Stimulated activated memory B cell treated with anti-CD40 and anti-IgM and Interleukin-4, amounts not matched to agents 10 μg/mL and 1 μg/mL and 100 μg/mL, for 72 hours (primary cell): ENCODE measurements at regions not wholly inside any gene's neighbourhood (a gene's known extent, or its start where the extent isn't known, plus 50 kb on each side); places are given as distances from the start of the nearest gene placed in this dataset.

ENCODE experiments used
- ATAC-seq: fragments of 150-1000 bp; cut with Tn5 transposase; 2 replicates; pipeline ENCODE4 v1.10.0; 2021
- H3K27ac Mint-ChIP-seq: one replicate; pipeline ENCODE4 v1.8.0; 2022; ENCODE audit warnings: mild to moderate bottlenecking, mixed read lengths
- H3K27me3 Mint-ChIP-seq: one replicate; pipeline ENCODE4 v1.8.0; 2022; ENCODE audit warnings: mixed read lengths
- H3K36me3 Mint-ChIP-seq: one replicate; pipeline ENCODE4 v1.8.0; 2022; ENCODE audit warnings: mixed read lengths
- H3K4me1 Mint-ChIP-seq: one replicate; pipeline ENCODE4 v1.8.0; 2022; ENCODE audit warnings: mixed read lengths
- H3K4me3 Mint-ChIP-seq: one replicate; pipeline ENCODE4 v1.8.0; 2022; ENCODE audit warnings: mild to moderate bottlenecking, moderate library complexity, mixed read lengths
- H3K9me3 Mint-ChIP-seq: one replicate; pipeline ENCODE4 v1.8.0; 2022; ENCODE audit warnings: mixed read lengths

DNA sequence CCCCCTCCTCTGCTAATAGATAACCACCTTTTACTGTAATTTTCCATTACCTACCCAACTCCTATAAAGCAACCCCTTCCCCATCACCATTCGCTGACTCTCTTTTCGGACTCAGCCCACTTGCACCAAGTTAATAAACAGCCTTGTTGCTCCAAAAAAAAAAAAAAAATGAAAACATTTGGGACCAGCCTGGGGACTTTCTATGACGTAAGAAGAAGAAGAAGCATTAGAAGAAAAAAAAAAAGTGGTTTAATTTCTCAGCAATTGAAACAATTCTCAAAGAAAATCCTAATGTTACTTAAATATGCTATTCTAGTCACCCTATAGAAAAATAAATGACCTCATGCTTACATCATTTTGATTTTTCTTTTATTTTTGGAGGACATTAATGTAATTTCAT, 301.5 kb upstream of the ANO3 start:
- no peaks in the 10 kb centered on the region for H3K27me3 Mint-ChIP-seq
- no peak overlapping the region for H3K27ac Mint-ChIP-seq
- H3K36me3 Mint-ChIP-seq, result no peaks in the 10 kb centered on the region
- no peaks in the 10 kb centered on the region for H3K4me1 Mint-ChIP-seq
- H3K9me3 Mint-ChIP-seq, result peaks cover 2% of the 10 kb centered on the region
- ATAC-seq, result no peak
- no peak overlapping the region for H3K4me3 Mint-ChIP-seq

- no peak overlapping the region for H3K27ac Mint-ChIP-seq
- no peaks in the 10 kb centered on the region for H3K4me1 Mint-ChIP-seq
- H3K27me3 Mint-ChIP-seq, result no peaks in the 10 kb centered on the region
- ATAC-seq, result no peak
- H3K9me3 Mint-ChIP-seq, result peaks cover 2% of the 10 kb centered on the region
- H3K36me3 Mint-ChIP-seq, result no peaks in the 10 kb centered on the region
- no peak overlapping the region for H3K4me3 Mint-ChIP-seq
Measured at GRCh38 chr11:26032241-26032640, 299.7 kb upstream of the ANO3 start.

GRCh38 chr11:26035696-26036095, 296.2 kb upstream of the ANO3 start:
- no peak for ATAC-seq
- no peak overlapping the region for H3K27ac Mint-ChIP-seq
- no peaks in the 10 kb centered on the region for H3K9me3 Mint-ChIP-seq
- H3K4me1 Mint-ChIP-seq, result peaks cover 10% of the 10 kb centered on the region
- H3K36me3 Mint-ChIP-seq, result no peaks in the 10 kb centered on the region
- no peak overlapping the region for H3K4me3 Mint-ChIP-seq
- no peaks in the 10 kb centered on the region for H3K27me3 Mint-ChIP-seq

GRCh38 chr11:26037716-26038115, 294.2 kb upstream of the ANO3 start:
- Mint-ChIP-seq H3K4me3 (no peak overlapping the region), H3K9me3 (no peaks in the 10 kb centered on the region), H3K4me1 (peaks cover 10% of the 10 kb centered on the region), H3K27ac (no peak overlapping the region), H3K27me3 (no peaks in the 10 kb centered on the region), H3K36me3 (no peaks in the 10 kb centered on the region)
- ATAC-seq, result no peak

- no peaks in the 10 kb centered on the region for H3K9me3 Mint-ChIP-seq
- no peaks in the 10 kb centered on the region for H3K27me3 Mint-ChIP-seq
- peaks cover 10% of the 10 kb centered on the region for H3K4me1 Mint-ChIP-seq
- ATAC-seq, result no peak
- no peak overlapping the region for H3K4me3 Mint-ChIP-seq
- no peaks in the 10 kb centered on the region for H3K36me3 Mint-ChIP-seq
- no peak overlapping the region for H3K27ac Mint-ChIP-seq
Measured at GRCh38 chr11:26040339-26040738, 291.6 kb upstream of the ANO3 start.

GRCh38 chr11:26042113-26042512, 289.8 kb upstream of the ANO3 start:
- Mint-ChIP-seq H3K4me3 (no peak overlapping the region), H3K4me1 (peaks cover 10% of the 10 kb centered on the region), H3K9me3 (no peaks in the 10 kb centered on the region), H3K36me3 (no peaks in the 10 kb centered on the region), H3K27ac (no peak overlapping the region), H3K27me3 (no peaks in the 10 kb centered on the region)
- no peak for ATAC-seq

- no peaks in the 10 kb centered on the region for H3K27me3 Mint-ChIP-seq
- ATAC-seq, result peak; percentile 60
- H3K4me1 Mint-ChIP-seq, result no peaks in the 10 kb centered on the region
- H3K27ac Mint-ChIP-seq, result no peak overlapping the region
- no peaks in the 10 kb centered on the region for H3K36me3 Mint-ChIP-seq
- no peaks in the 10 kb centered on the region for H3K9me3 Mint-ChIP-seq
- H3K4me3 Mint-ChIP-seq, result no peak overlapping the region
Measured at GRCh38 chr11:26043665-26044064, 288.3 kb upstream of the ANO3 start.

GRCh38 chr11:26044389-26044788, 287.5 kb upstream of the ANO3 start:
- H3K4me1 Mint-ChIP-seq, result no peaks in the 10 kb centered on the region
- H3K9me3 Mint-ChIP-seq, result no peaks in the 10 kb centered on the region
- ATAC-seq, result no peak
- H3K4me3 Mint-ChIP-seq, result no peak overlapping the region
- H3K36me3 Mint-ChIP-seq, result no peaks in the 10 kb centered on the region
- H3K27me3 Mint-ChIP-seq, result no peaks in the 10 kb centered on the region
- H3K27ac Mint-ChIP-seq, result no peak overlapping the region

GRCh38 chr11:26045082-26045481, 286.8 kb upstream of the ANO3 start:
- Mint-ChIP-seq H3K27me3 (no peaks in the 10 kb centered on the region), H3K4me3 (no peak overlapping the region), H3K9me3 (no peaks in the 10 kb centered on the region), H3K27ac (no peak overlapping the region), H3K36me3 (no peaks in the 10 kb centered on the region), H3K4me1 (no peaks in the 10 kb centered on the region)
- no peak for ATAC-seq

DNA sequence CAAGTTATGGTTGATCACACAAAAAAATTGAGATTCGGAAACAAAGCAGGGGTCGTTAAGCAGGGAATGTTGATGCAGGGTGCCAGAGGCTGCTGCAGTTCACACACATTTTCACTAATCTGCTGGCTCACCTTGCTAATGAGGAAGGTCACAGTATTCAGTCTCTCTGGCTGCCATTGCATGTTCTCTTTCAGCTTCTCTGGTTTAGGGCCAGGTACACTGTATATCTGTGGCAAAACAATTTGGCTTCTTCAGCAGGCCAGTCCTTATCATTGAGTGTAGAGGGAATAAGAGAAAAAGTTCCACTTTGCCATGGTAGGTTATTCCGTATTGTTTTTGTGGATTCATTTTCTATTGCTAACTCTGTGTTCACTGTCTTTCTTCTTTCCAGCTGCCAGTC, 283.7 kb upstream of the ANO3 start:
- ATAC-seq, result no peak
- Mint-ChIP-seq H3K9me3 (no peaks in the 10 kb centered on the region), H3K27ac (no peak overlapping the region), H3K4me1 (no peaks in the 10 kb centered on the region), H3K36me3 (no peaks in the 10 kb centered on the region), H3K27me3 (no peaks in the 10 kb centered on the region), H3K4me3 (no peak overlapping the region)

GRCh38 chr11:26053966-26054365, 278.0 kb upstream of the ANO3 start:
- ATAC-seq, result no peak
- no peaks in the 10 kb centered on the region for H3K4me1 Mint-ChIP-seq
- no peak overlapping the region for H3K4me3 Mint-ChIP-seq
- no peaks in the 10 kb centered on the region for H3K9me3 Mint-ChIP-seq
- H3K27ac Mint-ChIP-seq, result no peak overlapping the region
- H3K27me3 Mint-ChIP-seq, result no peaks in the 10 kb centered on the region
- no peaks in the 10 kb centered on the region for H3K36me3 Mint-ChIP-seq

- no peaks in the 10 kb centered on the region for H3K9me3 Mint-ChIP-seq
- H3K27ac Mint-ChIP-seq, result no peak overlapping the region
- no peak for ATAC-seq
- H3K4me1 Mint-ChIP-seq, result peaks cover 17% of the 10 kb centered on the region
- H3K4me3 Mint-ChIP-seq, result no peak overlapping the region
- no peaks in the 10 kb centered on the region for H3K36me3 Mint-ChIP-seq
- no peaks in the 10 kb centered on the region for H3K27me3 Mint-ChIP-seq
Measured at GRCh38 chr11:26062660-26063059, 269.3 kb upstream of the ANO3 start.

DNA sequence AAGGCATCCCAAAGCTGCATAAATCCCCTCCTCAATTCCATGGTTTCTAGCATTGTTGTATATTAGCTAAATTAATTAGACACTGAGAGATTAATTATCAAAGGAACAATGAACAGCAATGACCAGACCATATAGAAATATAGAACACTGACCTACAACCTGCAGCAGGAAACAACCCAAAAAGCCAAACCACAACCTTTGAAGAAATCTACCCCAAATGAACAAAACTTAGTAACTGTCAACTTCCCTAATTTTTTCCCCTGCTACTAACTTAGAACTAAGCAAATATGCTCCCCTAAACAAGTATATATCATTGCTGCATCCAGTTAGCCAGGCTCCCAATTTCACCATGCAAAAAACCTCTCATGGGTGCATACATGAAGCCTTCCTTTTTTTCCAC, 268.0 kb upstream of the ANO3 start:
- H3K27me3 Mint-ChIP-seq, result no peaks in the 10 kb centered on the region

DNA sequence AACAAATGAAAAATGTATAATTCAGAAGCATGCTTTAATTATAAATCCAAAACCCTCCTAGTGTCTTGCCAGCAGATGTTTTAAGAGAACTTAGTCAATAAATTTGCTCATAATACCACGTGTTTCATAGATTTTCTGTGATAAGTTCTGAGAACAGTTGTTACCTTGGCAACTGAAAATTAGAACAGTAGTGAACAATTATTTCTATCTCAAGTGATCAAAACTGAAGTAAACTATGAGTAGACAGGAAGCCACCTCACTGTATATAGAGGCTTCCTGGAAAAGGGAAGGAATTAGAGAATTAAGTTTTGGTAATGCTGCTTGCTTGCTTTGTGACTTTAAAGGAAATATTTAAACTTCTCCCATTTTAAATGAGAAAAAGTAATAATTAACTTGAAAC, 266.0 kb upstream of the ANO3 start:
- Mint-ChIP-seq H3K27me3 (no peaks in the 10 kb centered on the region), H3K4me1 (peaks cover 17% of the 10 kb centered on the region), H3K9me3 (no peaks in the 10 kb centered on the region), H3K36me3 (no peaks in the 10 kb centered on the region), H3K27ac (no peak overlapping the region), H3K4me3 (no peak overlapping the region)
- no peak for ATAC-seq

More for the DNA sequence above, 268.0 kb upstream of the ANO3 start:
- ATAC-seq, result peak; percentile 53
- H3K27ac Mint-ChIP-seq, result no peak overlapping the region
- no peaks in the 10 kb centered on the region for H3K36me3 Mint-ChIP-seq
- H3K4me1 Mint-ChIP-seq, result peaks cover 17% of the 10 kb centered on the region
- no peak overlapping the region for H3K4me3 Mint-ChIP-seq
- no peaks in the 10 kb centered on the region for H3K9me3 Mint-ChIP-seq

DNA sequence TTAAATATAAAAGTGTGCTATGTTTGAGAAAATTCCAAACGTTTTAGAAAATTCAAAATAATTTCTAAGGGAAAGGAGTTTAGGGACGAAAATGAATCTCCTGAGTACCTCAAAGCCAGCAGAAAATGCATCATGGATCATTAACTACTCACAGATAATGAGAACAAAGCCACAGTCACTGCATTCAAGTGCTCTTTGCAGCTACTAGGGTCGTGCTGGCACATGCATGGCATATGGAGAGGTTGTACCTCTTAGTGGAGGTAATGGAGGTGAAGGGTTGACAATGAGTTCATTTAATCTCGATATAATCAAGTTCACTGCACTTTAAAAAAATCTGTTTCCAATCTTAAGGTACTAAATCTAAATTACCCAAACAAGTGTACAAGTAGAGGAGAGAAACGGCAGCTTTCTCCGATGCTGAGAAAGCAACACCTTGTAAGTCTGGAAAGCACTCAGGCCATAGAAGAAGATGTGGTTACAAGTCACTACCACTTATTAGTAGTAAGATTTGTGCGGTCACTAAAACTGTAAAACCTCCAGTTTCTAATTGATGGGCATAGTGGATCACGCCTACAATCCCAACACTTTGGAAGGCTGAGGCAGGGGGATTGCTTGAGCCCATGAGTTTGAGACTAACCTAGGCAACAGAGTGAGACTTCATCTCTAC, 261.1 kb upstream of the ANO3 start:
- no peaks in the 10 kb centered on the region for H3K36me3 Mint-ChIP-seq
- H3K27me3 Mint-ChIP-seq, result no peaks in the 10 kb centered on the region
- ATAC-seq, result no peak
- no peak overlapping the region for H3K27ac Mint-ChIP-seq
- no peaks in the 10 kb centered on the region for H3K9me3 Mint-ChIP-seq
- H3K4me3 Mint-ChIP-seq, result no peak overlapping the region
- H3K4me1 Mint-ChIP-seq, result no peaks in the 10 kb centered on the region

- Mint-ChIP-seq H3K27ac (no peak overlapping the region), H3K27me3 (no peaks in the 10 kb centered on the region), H3K9me3 (peaks cover 3% of the 10 kb centered on the region), H3K4me3 (no peak overlapping the region), H3K36me3 (no peaks in the 10 kb centered on the region), H3K4me1 (no peaks in the 10 kb centered on the region)
- no peak for ATAC-seq
Measured at GRCh38 chr11:26072614-26073153, 259.2 kb upstream of the ANO3 start.
